SH-SY5Y (cell line): ENCODE measurements at regions not wholly inside any gene's neighbourhood (a gene's known extent, or its start where the extent isn't known, plus 50 kb on each side); places are given as distances from the start of the nearest gene placed in this dataset.

ENCODE experiments used
- GATA2 ChIP-seq: IDR thresholded peaks from 2 replicates; pipeline ENCODE4 v1.6.1; 2011; ENCODE audit warnings: mild to moderate bottlenecking, low read depth, low read length
- GATA3 ChIP-seq: IDR thresholded peaks from 2 replicates; pipeline ENCODE4 v1.6.1; 2011; ENCODE audit warnings: low read depth, mild to moderate bottlenecking, low read length, moderate library complexity

DNA sequence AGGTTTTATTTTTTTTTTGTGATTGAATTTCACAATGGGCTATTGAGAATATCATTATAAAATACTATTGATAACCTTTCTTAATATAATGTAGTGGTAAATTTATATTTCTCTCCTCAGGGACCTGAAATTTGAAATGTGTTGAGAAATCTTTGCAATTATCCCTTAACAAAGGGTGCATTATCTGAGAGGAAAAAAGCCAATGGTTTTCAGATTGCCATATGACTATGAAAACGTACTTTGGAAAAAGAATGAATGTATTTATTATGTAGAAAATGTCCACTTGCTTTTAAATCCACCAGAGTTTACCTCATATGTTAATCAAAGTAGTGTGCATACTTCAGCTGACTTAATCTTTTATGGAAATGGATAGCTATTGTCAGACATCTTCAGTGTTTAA is 441.1 kb downstream of the AMY1C start:
- TF ChIP-seq GATA2 = no peak
- no peak for TF ChIP-seq GATA3
